ENCODE measurements at regions not wholly inside any gene's neighbourhood (a gene's known extent, or its start where the extent isn't known, plus 50 kb on each side); places are given as distances from the start of the nearest gene placed in this dataset.
"Not testable (repeated sequence)": the region's sequence is repeated elsewhere in the genome, so short reads cannot be mapped to it uniquely, and the experiment has no call there.

- no peak for DNase-seq (ENCODE audit: low spot score)
These were observed 100.5 kb downstream of the NAV1 start for GRCh38 chr1:201639391-201639790.

- DNase-seq (ENCODE audit: low spot score) = no peak
These were observed 100.9 kb downstream of the NAV1 start for GRCh38 chr1:201639826-201640225.

- DNase-seq (ENCODE audit: low spot score) = peak; percentile 76
These were observed 101.7 kb downstream of the NAV1 start for GRCh38 chr1:201640624-201641023.

GRCh38 chr1:201641524-201642253 lies 102.8 kb downstream of the NAV1 start:
- DNase-seq (ENCODE audit: low spot score) = no peak

GRCh38 chr1:201643835-201644104 lies 104.8 kb downstream of the NAV1 start:
- DNase-seq (ENCODE audit: low spot score) = no peak

- DNase-seq (ENCODE audit: low spot score) = no peak
These were observed 105.3 kb downstream of the NAV1 start for GRCh38 chr1:201644197-201644596.

- not testable (repeated sequence) for DNase-seq (ENCODE audit: low spot score)
These were observed 106.1 kb downstream of the NAV1 start for GRCh38 chr1:201645000-201645399.

- DNase-seq (ENCODE audit: low spot score) = no peak
These were observed 107.0 kb downstream of the NAV1 start for GRCh38 chr1:201645956-201646355.

GRCh38 chr1:201646411-201647022 lies 107.6 kb downstream of the NAV1 start:
- no peak for DNase-seq (ENCODE audit: low spot score)

GRCh38 chr1:201647094-201647493 lies 108.2 kb downstream of the NAV1 start:
- no peak for DNase-seq (ENCODE audit: low spot score)

GRCh38 chr1:201647722-201648065 lies 108.8 kb downstream of the NAV1 start:
- no peak for DNase-seq (ENCODE audit: low spot score)

GRCh38 chr1:201648066-201648906 lies 109.4 kb downstream of the NAV1 start:
- DNase-seq (ENCODE audit: low spot score) = peak; percentile 87

GRCh38 chr1:201648907-201649721 lies 110.2 kb downstream of the NAV1 start:
- peak; percentile 54 for DNase-seq (ENCODE audit: low spot score)

- DNase-seq (ENCODE audit: low spot score) = peak; percentile 82
These were observed 111.1 kb downstream of the NAV1 start for GRCh38 chr1:201649761-201650622.

GRCh38 chr1:201650623-201650933 lies 111.7 kb downstream of the NAV1 start:
- no peak for DNase-seq (ENCODE audit: low spot score)

GRCh38 chr1:201652181-201652580 lies 113.3 kb downstream of the NAV1 start:
- DNase-seq (ENCODE audit: low spot score) = no peak

GRCh38 chr1:201653233-201653632 lies 114.3 kb downstream of the NAV1 start:
- no peak for DNase-seq (ENCODE audit: low spot score)

- DNase-seq (ENCODE audit: low spot score) = no peak
These were observed 115.0 kb downstream of the NAV1 start for GRCh38 chr1:201653883-201654282.

- DNase-seq (ENCODE audit: low spot score) = peak; percentile 84
These were observed 116.3 kb downstream of the NAV1 start for GRCh38 chr1:201655243-201655642.

GRCh38 chr1:201655910-201656309 lies 117.0 kb downstream of the NAV1 start:
- DNase-seq (ENCODE audit: low spot score) = peak; percentile 39

- no peak for DNase-seq (ENCODE audit: low spot score)
These were observed 117.5 kb downstream of the NAV1 start for GRCh38 chr1:201656311-201657032.
